Right kidney (tissue), 1 donor: ENCODE measurements at regions not wholly inside any gene's neighbourhood (a gene's known extent, or its start where the extent isn't known, plus 50 kb on each side); places are given as distances from the start of the nearest gene placed in this dataset.

ENCODE experiments used
- DNase-seq: peaks from one replicate; pipeline ENCODE4 v3.0.0-alpha.2; 2016

DNA sequence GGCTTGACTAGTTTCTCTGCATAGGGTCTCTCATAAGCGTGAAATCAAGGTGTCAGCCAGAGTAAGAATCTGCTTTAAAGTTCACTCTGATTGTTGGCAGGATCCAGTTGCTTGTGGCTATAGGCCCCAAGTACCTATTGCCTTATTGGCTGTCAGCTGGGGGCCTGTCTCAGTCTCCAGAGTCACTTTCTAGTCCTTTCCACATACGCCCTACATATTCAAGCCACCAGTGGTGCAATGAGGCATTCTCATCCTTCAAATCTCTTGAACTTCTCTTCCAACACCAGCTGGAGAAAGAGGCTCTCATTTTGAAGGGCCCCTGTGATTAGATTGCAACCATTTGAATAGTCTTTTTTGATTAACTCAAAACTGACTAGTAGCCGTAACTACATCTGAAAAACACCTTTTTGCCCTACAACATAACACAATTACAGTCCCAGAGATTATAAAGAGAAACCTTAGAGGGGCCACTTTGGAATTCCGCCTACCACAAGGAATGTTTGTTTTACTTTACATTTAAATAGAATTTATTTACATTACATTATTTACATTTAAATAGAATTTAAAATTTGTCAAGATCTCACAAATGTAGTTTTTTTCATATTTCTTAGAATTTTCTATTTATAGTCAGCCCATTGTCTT is 520.1 kb downstream of the DSC3 start:
- DNase-seq = no peak

DNA sequence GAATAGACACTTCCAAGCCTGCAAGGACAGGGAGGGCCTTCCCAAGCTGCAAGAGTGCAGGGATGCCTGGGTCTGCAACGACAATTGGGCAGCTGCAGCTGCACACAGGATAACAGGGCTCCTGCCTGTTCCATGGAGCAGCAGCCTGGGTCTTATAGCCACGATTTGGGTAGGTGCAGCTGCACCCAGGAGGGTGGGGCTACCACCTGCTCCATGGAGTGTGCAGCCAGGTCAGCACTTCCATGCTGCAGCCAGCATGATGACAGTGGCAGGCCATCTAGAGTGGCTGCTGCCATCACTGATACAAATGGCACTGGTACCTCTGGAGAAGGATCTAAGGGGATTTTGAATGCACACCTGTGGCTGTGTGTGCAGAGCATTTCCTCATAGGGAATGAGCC is 528.5 kb downstream of the DSC3 start:
- DNase-seq = no peak

- no peak for DNase-seq
These were observed 529.7 kb downstream of the DSC3 start for GRCh38 chr18:30512872-30513271.

- DNase-seq = no peak
These were observed 531.7 kb downstream of the DSC3 start for GRCh38 chr18:30510882-30511281.

DNA sequence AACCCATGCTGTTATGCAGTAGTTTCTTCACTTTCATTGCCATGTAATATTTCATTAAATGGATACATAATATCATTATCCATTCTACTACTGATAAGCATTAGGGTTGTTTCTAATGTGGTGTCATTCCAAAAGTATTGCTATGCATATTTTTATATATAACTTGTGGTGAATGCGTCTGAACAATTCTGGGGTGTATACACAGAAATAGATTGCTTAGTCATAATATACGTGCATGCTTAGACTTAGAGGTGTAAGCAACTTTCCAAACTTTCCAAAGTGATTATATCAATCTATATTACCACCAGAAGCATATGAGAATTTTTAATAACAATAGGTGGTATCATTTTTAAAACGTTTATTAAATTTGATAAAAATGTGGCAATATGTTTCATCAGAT is 540.9 kb downstream of the DSC3 start:
- DNase-seq = no peak

DNA sequence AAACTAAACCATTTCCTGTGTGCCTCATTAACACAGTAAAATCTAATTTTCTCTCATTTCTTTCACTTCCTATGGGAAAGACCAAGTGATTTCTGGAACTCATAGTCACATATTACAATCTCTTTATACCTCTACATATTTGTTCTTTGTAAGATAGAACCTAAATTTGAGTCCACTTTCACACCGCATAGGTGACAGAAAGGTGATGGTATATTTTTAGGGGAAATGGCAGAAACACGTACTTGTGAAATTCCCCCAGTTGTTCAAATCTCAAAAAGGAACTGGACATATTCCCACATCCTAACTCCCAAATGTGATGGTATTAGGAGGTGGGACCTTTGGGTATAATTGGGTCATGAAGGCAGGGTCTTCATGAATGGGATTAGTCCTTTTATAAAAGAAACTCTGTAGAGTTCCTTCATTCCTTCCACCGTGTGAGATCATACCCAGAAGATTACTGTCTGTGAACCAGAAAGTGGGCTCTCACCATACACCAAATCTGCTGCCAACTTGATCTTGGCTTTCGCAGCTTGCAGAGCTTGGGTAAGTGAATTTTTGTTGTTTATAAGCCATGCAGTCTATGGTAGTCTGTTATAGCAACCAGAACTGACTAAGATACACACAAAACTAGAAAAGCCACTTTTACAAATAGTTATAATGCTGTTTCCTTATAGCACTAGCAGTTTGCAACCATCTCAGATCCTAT is 542.1 kb downstream of the DSC3 start:
- DNase-seq = no peak

DNA sequence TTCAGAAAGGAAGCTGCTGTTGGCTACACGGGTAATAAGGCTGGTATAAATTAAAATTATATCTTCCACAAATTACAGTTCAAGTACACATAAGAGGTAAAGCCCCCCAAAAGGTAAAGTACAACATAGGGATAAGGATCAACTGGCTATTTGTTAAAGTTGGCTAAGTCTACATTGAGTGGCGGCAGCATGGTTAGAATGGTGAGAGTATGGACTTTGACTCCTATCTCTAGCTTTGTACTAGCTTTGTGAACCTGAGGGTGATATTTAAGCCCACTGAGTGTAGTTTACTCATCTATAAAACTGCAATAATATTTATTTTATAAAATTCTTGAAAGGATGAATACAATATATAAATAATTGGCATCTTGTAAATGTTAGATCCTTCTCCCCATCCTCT is 542.8 kb downstream of the DSC3 start:
- no peak for DNase-seq

GRCh38 chr18:30492552-30493129 is 549.9 kb downstream of the DSC3 start:
- DNase-seq = no peak

- DNase-seq = no peak
These were observed 550.6 kb downstream of the DSC3 start for GRCh38 chr18:30491815-30492551.

DNA sequence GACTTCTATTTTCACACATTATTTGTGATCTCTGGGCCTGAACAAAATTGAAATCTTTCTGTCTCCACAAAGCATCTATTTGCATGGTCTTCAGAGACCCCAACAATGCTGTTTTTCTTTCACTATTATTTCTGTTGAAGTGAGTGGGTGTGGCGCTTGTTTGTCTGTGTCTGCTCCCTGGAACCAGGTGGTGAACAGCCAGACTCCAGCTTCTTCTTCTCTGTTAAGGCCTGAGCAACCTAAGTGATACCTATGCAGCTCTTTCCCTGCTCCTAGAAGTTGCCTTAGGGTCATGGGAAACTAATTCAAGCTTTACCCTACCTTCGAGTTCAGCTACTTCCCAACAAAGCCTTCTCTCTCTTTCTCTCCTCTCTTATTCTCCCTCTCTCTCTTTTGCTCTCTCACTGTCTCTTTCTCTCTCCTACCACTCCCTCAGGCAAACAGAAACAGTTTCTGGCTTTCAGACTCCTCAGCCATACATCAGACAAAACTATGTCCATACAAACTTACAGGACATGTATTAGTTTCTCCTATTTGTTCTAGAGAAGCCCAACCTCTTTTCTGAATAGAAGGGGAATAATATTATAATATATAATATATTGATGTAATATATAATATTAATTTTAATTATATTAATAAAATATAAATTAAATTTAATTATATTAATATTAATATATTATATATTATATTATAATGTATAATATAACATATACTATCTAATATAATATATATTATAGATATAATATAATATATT is 552.5 kb downstream of the DSC3 start:
- DNase-seq = no peak

DNA sequence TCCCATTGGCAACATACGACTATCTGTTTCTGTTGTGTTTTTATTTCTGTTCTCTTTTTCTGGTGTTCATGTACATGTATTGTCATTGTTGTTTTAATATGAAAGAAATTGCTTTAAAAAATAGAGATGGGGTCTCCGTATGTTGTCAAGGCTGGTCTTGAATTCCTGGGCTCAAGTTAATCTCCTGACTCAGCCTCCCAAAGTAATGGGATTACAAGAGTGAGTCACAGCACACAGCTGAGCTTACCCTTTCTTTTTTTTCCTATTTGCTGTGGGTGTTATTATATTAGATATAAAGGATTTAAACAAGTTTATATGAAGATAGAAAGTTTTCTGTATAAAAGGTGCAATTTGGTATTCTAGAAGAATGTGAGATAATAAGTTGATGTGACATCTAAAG is 554.6 kb downstream of the DSC3 start:
- no peak for DNase-seq

DNA sequence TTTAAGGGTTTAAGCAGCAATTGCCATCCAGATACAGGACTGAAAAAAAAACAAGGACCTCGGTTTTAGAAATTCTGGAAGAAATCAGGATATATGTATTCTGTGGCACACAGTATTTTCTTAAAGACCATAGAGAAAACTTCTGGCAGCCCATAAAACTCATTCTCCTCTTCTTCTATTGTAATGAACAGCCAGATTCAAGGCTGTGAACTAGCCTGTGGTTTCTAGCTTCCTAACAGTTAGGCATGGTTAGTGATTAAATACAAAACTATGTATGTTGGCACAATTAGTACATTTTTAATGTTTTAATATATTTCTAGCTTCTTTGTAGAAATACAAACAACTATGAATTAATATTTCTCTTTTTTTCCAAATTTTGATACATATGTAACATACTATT is 555.7 kb downstream of the DSC3 start:
- no peak for DNase-seq

DNA sequence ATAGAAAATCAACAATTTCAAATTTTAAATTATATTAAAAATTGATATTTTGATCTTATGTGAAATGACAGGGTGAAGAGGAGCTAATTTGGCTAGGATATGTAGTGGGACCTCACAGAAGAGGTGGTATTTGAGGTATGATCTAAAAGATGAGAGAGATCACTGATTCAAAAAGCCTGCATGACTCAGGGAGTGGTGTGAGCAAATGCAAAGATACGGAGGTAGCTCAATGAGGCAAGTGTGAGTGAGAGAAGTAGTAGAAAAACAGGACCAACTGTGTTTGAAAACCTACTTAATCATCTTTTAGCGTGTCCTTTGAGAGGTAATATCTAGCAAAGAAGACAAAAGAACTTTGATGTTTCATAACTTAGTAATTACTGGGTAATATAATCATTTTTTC is 557.5 kb downstream of the DSC3 start:
- DNase-seq = no peak

- no peak for DNase-seq
These were observed 560.7 kb downstream of the DSC3 start for GRCh38 chr18:30481871-30482270.

GRCh38 chr18:30469091-30469490 is 573.5 kb downstream of the DSC3 start:
- no peak for DNase-seq

- no peak for DNase-seq
These were observed 577.4 kb downstream of the DSC3 start for GRCh38 chr18:30465096-30465495.

GRCh38 chr18:30457156-30457555 is 585.4 kb downstream of the DSC3 start:
- DNase-seq = no peak

- DNase-seq = no peak
These were observed 586.8 kb downstream of the DSC3 start for GRCh38 chr18:30455741-30456140.

DNA sequence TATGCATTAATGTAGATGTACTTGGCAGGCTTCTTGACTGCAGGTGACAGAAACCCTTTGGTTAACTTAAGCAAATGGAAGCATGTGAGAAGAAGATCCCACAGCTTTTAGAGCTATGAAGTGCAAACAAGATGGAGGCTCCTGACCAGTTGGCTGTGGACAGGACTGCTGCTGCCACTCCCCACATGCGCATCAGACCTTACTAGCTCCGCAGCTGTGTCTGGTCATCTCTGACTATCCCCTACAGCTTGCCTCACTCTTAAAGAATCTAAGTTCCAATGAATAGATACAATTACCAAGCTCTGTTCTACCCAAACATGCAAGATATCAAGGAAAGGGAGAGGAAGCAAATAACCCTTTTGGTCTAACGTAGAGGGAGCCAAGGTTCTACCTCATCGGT is 587.6 kb downstream of the DSC3 start:
- no peak for DNase-seq

- no peak for DNase-seq
These were observed 590.6 kb downstream of the DSC3 start for GRCh38 chr18:30451981-30452380.

- DNase-seq = no peak
These were observed 591.6 kb downstream of the DSC3 start for GRCh38 chr18:30450927-30451326.

- DNase-seq = no peak
These were observed 595.9 kb downstream of the DSC3 start for GRCh38 chr18:30446605-30447004.

DNA sequence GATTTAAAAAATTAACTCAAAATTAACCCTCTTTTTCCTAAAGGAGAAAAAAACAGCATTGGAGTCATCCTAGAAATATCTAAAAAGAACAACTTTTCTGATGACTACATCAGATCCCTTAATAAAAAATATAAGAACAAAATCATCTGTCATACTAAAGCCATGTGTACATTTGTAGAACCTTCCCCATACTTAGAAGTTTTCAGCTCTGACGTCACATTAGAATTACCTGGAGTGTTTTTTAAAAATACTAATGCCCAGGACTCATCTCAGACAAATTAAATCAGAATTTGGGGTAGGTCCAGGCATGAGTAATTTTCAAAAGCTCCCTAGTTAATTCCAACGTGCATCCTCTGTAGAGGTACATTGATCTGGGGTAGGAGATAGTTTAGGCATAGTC is 598.0 kb downstream of the DSC3 start:
- no peak for DNase-seq
